Panc1 (cell line): ENCODE measurements at regions not wholly inside any gene's neighbourhood (a gene's known extent, or its start where the extent isn't known, plus 50 kb on each side); places are given as distances from the start of the nearest gene placed in this dataset.

ENCODE experiments used
- POLR2AphosphoS5 ChIP-seq: IDR thresholded peaks from 2 replicates; pipeline ENCODE4 v1.6.1; 2012; ENCODE audit warnings: mild to moderate bottlenecking, low read depth, low read length, moderate library complexity
- REST ChIP-seq, 2 experiments: IDR thresholded peaks; 2 replicates each; pipeline ENCODE4 v1.6.1; 2011 to 2012; ENCODE audit warnings: low read depth in 2 of 2, control low read depth in 1 of 2, low read length in 1 of 2, mild to moderate bottlenecking in 1 of 2, moderate library complexity in 1 of 2; ENCODE audit not compliant: insufficient read depth in 1 of 2
- TCF7L2 ChIP-seq: IDR thresholded peaks from 2 replicates; pipeline ENCODE4 v1.6.1; 2011; ENCODE audit warnings: mild to moderate bottlenecking, low read depth, low read length, inconsistent platforms
- TF ChIP-seq, protein P1 (sequence below): fragments of 450-650 bp; IDR thresholded peaks from 2 replicates; pipeline ENCODE4 v1.5.1; 2017; ENCODE audit warnings: mild to moderate bottlenecking

DNA sequence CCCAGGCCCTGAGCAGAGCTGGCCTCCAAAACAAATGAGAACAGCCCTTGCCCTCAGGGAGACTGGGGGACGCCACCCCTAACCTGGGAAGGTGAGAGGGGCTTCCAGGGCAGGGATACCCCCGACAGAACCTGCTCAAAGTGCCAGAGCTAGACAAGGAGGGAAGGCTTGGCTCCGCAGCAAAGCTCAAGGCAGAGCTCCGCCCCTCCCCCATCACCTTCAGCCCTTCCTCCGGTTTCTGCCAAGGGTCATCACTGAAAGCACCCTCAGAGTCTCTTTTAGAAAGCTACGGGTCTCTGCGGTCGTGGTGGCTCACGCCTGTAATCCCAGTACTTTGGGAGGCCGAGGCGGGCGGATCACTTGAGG, 73.4 kb upstream of the CUX1 start:
- TF ChIP-seq, protein P1, sequence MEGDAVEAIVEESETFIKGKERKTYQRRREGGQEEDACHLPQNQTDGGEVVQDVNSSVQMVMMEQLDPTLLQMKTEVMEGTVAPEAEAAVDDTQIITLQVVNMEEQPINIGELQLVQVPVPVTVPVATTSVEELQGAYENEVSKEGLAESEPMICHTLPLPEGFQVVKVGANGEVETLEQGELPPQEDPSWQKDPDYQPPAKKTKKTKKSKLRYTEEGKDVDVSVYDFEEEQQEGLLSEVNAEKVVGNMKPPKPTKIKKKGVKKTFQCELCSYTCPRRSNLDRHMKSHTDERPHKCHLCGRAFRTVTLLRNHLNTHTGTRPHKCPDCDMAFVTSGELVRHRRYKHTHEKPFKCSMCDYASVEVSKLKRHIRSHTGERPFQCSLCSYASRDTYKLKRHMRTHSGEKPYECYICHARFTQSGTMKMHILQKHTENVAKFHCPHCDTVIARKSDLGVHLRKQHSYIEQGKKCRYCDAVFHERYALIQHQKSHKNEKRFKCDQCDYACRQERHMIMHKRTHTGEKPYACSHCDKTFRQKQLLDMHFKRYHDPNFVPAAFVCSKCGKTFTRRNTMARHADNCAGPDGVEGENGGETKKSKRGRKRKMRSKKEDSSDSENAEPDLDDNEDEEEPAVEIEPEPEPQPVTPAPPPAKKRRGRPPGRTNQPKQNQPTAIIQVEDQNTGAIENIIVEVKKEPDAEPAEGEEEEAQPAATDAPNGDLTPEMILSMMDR = no peak
- no peak for TF ChIP-seq TCF7L2
- no peak for TF ChIP-seq POLR2AphosphoS5
- no peak for TF ChIP-seq REST (IDR thresholded peaks at IDR 0.05; ENCODE audit: insufficient read depth in 1 of 2, low read depth in 2 of 2, low read length in 1 of 2)
